Osteoblast (primary cell): ENCODE measurements at regions not wholly inside any gene's neighbourhood (a gene's known extent, or its start where the extent isn't known, plus 50 kb on each side); places are given as distances from the start of the nearest gene placed in this dataset.

Source experiments
- DNase-seq: peaks from one replicate; pipeline ENCODE4 v3.0.0; 2011; ENCODE audit warnings: low spot score, mixed read lengths; ENCODE audit not compliant: insufficient read length; ENCODE audit errors: missing footprints
- H2AFZ ChIP-seq: 2 replicates; pipeline ENCODE4 v1.6.0; 2011; ENCODE audit warnings: mild to moderate bottlenecking, low read length
- H3K27ac ChIP-seq: 2 replicates; pipeline ENCODE4 v1.5.1; 2011; ENCODE audit warnings: mild to moderate bottlenecking, low read depth, low read length, moderate library complexity
- H3K27me3 ChIP-seq: 2 replicates; pipeline ENCODE4 v1.6.0; 2012; ENCODE audit warnings: mild to moderate bottlenecking, control low read depth, inconsistent platforms, low read length, moderate library complexity; ENCODE audit not compliant: insufficient read depth
- H3K36me3 ChIP-seq: 2 replicates; pipeline ENCODE4 v1.5.1; 2011; ENCODE audit warnings: mild to moderate bottlenecking, low read length, control low read depth, moderate library complexity; ENCODE audit not compliant: insufficient read depth
- H3K4me1 ChIP-seq: 2 replicates; pipeline ENCODE4 v1.5.1; 2011; ENCODE audit warnings: mild to moderate bottlenecking, low read length, control low read depth, moderate library complexity; ENCODE audit not compliant: insufficient read depth
- H3K4me2 ChIP-seq: 2 replicates; pipeline ENCODE4 v1.6.0; 2011; ENCODE audit warnings: mild to moderate bottlenecking, low read length; ENCODE audit not compliant: insufficient read depth
- H3K4me3 ChIP-seq: fragments of 200-600 bp; sonication (generic); 3 replicates; pipeline ENCODE4 v1.5.1; 2012; ENCODE audit warnings: mild to moderate bottlenecking, low read length, inconsistent platforms; ENCODE audit not compliant: insufficient read depth
- H3K79me2 ChIP-seq: 2 replicates; pipeline ENCODE4 v1.6.0; 2012; ENCODE audit warnings: mild to moderate bottlenecking, low read length, control low read depth, inconsistent platforms; ENCODE audit not compliant: insufficient read depth
- H3K9me3 ChIP-seq: 2 replicates; pipeline ENCODE4 v1.5.1; 2011; ENCODE audit warnings: low read depth, low read length, control low read depth
- H4K20me1 ChIP-seq: 2 replicates; pipeline ENCODE4 v1.6.0; 2012; ENCODE audit warnings: mild to moderate bottlenecking, low read length, control low read depth; ENCODE audit not compliant: insufficient read depth
- TF ChIP-seq, protein P1 (sequence below): IDR thresholded peaks from 2 replicates; pipeline ENCODE4 v1.5.1; 2011; ENCODE audit warnings: mild to moderate bottlenecking, low read depth, low read length, moderate library complexity; ENCODE audit errors: extremely low read depth

DNA sequence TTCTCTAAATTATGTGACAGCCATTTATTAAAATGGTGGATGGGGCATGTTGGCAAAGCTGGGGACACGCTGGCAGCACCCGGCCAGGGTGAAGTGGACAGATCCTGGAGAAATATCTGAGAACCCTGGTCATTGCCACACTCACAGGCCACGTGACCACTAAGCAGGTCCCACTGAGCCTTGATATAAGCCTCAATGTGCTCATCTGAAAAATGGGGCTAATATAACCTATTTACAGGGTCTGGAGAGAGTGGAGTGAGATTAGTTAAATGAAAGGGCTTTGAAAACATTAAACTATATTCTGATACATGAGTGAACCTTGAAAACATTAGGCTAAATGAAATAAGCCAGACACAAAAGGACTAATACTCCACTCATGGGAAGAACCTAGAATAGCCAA is 108.9 kb downstream of the RBFOX3 start:
- H3K27me3 ChIP-seq, result no peaks in the 10 kb centered on the region
- no peak overlapping the region for H3K4me3 ChIP-seq
- H3K4me2 ChIP-seq, result no peak overlapping the region
- DNase-seq, result no peak
- H4K20me1 ChIP-seq, result no peaks in the 10 kb centered on the region
- no peaks in the 10 kb centered on the region for H3K9me3 ChIP-seq
- H3K79me2 ChIP-seq, result no peaks in the 10 kb centered on the region
- no peak overlapping the region for H2AFZ ChIP-seq
- no peak overlapping the region for H3K27ac ChIP-seq
- no peaks in the 10 kb centered on the region for H3K36me3 ChIP-seq
- TF ChIP-seq, protein P1, sequence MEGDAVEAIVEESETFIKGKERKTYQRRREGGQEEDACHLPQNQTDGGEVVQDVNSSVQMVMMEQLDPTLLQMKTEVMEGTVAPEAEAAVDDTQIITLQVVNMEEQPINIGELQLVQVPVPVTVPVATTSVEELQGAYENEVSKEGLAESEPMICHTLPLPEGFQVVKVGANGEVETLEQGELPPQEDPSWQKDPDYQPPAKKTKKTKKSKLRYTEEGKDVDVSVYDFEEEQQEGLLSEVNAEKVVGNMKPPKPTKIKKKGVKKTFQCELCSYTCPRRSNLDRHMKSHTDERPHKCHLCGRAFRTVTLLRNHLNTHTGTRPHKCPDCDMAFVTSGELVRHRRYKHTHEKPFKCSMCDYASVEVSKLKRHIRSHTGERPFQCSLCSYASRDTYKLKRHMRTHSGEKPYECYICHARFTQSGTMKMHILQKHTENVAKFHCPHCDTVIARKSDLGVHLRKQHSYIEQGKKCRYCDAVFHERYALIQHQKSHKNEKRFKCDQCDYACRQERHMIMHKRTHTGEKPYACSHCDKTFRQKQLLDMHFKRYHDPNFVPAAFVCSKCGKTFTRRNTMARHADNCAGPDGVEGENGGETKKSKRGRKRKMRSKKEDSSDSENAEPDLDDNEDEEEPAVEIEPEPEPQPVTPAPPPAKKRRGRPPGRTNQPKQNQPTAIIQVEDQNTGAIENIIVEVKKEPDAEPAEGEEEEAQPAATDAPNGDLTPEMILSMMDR, result no peak
- H3K4me1 ChIP-seq, result no peaks in the 10 kb centered on the region

DNA sequence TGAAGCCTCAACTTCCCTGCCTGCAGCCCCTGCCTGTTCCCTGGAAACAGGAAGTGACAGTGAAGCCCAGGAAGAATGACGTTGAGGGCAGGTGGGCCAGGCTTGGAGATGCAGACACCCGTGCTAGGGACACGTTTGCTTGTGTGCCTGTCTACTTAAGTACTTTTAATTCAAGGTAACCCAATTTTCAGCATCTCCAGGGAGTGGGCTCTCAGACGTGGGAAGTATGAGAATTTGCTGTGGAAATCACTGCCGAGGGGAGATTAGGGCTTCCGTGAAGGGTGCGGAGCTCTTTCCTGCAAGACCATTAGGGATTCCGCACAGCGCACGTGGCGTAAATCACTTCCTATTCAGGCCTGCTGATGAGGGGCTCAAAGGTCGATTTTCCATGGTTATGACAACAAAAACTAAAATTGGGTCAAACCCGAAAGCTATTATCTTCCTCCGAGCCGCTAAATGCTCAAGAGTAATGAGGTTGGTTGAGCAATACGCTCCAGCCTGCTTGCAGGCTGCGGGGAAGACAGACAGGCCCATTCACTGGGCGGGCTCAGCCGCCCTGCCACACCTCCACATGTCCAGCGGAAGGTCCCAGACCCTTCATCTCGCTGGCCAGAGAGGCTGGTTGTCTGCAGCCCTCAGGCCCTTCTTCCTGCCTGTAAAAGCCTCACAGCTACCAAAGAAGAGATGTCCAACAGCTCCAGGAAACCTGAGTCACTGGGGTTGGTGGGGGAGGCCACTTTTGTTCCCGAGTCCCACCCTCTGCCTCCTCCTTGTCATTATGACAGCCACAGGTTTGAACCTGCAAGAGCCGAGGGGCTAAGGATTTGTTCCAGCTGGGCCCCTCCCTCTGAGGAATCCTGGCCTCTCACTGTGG is 109.9 kb downstream of the RBFOX3 start:
- TF ChIP-seq, protein P1, result no peak
- H2AFZ ChIP-seq, result no peak overlapping the region
- H3K4me1 ChIP-seq, result no peaks in the 10 kb centered on the region
- DNase-seq, result no peak
- no peak overlapping the region for H3K27ac ChIP-seq
- H3K36me3 ChIP-seq, result no peaks in the 10 kb centered on the region
- H3K4me3 ChIP-seq, result no peak overlapping the region
- no peaks in the 10 kb centered on the region for H3K27me3 ChIP-seq
- no peaks in the 10 kb centered on the region for H4K20me1 ChIP-seq
- no peak overlapping the region for H3K4me2 ChIP-seq
- no peaks in the 10 kb centered on the region for H3K9me3 ChIP-seq
- H3K79me2 ChIP-seq, result no peaks in the 10 kb centered on the region

DNA sequence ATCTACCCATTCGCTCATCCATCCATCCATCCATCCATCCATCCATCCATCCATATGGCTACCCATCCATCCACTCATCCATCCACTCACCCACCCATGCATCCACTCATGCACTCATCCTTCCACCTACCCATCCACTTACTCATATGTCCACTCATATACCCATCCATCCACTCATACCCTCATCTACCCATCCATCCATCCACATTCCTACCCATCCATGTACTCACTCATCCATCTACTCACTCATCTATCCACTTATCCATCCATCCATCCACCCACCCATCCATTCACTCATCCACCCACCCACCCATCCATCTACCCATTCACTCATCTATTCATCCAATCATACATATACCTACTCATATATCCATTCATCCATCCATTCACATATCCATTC is 112.0 kb downstream of the RBFOX3 start:
- Histone ChIP-seq H3K4me2 (no peak overlapping the region), H3K4me3 (no peak overlapping the region), H2AFZ (no peak overlapping the region), H3K4me1 (no peaks in the 10 kb centered on the region), H3K9me3 (no peaks in the 10 kb centered on the region), H3K27ac (no peak overlapping the region), H3K27me3 (no peaks in the 10 kb centered on the region), H3K79me2 (no peaks in the 10 kb centered on the region), H3K36me3 (no peaks in the 10 kb centered on the region), H4K20me1 (no peaks in the 10 kb centered on the region)
- TF ChIP-seq, protein P1, result no peak
- DNase-seq, result no peak

DNA sequence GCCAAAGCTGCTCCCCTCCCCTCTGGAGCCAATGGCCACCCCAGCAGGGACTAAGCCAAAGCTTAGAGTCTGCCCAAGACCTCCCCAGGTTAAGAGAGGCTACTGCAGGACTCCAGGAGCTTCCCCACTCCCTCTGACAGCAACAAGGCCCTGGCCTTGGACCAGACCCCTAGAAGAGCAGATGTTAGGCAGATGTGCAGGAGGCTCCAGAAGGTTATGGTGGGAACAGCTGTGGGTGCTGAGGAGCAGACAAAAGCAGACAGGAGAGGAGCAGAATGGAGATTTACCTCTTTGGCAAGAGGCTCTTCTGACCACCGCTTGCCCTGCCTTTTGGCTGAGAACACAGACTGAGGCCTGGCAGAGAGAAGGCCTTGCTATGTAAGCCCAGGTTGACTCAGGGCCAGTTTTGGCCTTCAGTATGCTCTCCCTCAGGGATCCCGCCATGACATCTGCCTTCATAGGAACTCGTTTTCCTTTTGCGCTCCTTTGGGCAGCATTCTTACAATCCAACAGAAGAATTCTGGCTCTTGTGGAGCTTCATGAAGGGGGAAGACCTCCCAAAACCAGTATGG is 113.0 kb downstream of the RBFOX3 start:
- H3K9me3 ChIP-seq, result no peaks in the 10 kb centered on the region
- H2AFZ ChIP-seq, result no peak overlapping the region
- H3K27ac ChIP-seq, result no peak overlapping the region
- H3K27me3 ChIP-seq, result no peaks in the 10 kb centered on the region
- H3K36me3 ChIP-seq, result no peaks in the 10 kb centered on the region
- no peaks in the 10 kb centered on the region for H3K4me1 ChIP-seq
- H3K4me3 ChIP-seq, result no peak overlapping the region
- H3K4me2 ChIP-seq, result no peak overlapping the region
- H4K20me1 ChIP-seq, result no peaks in the 10 kb centered on the region
- H3K79me2 ChIP-seq, result no peaks in the 10 kb centered on the region
- DNase-seq, result no peak
- TF ChIP-seq, protein P1, result no peak
